HG03135 (cell line): ENCODE measurements at regions not wholly inside any gene's neighbourhood (a gene's known extent, or its start where the extent isn't known, plus 50 kb on each side); places are given as distances from the start of the nearest gene placed in this dataset.

Experiments
- ATAC-seq: cut with Tn5 transposase; IDR thresholded peaks from one replicate; pipeline ENCODE4 v1.9.1; 2021; ENCODE audit warnings: mild to moderate bottlenecking, moderate library complexity; ENCODE audit not compliant: unreplicated experiment

DNA sequence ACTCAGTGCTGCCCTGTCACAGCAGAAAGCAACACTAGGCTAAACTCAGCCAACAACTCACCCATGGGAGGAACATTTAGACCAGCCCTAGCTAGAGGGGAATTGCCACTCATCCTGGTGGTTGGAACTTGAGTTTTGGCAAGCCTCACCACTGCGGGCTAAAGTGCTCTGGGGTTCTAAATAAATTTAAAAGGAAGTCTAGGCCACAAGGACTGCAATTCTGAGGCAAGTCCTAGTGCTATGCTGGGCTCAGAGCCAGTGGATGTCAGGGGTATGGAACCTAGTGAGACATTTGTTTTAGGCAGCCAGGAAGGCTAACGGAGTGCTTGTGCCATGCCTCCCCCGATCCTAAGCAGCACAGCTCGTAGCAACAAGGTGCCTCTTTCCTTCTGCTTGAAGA is 78.0 kb downstream of the RGS13 start:
- no peak for ATAC-seq

DNA sequence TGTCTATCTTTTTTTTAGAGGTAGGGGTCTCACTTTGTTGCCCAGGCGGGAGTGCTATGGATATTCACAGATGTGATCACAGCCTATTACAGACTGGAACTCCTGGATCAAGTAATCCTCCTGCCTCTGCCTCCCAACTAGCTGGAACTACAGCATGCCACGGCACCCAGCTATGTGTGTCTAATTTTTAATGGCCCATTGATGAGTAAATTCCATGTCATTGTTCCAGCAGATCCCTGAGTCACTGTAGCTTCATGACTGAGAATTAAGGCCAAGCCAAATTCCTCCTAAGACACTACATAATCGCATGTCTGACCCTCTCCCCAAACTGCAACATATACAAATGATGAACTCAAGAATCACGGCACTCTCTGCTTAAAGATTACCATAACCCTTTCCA is 84.2 kb upstream of the RGS2 start:
- ATAC-seq = no peak

DNA sequence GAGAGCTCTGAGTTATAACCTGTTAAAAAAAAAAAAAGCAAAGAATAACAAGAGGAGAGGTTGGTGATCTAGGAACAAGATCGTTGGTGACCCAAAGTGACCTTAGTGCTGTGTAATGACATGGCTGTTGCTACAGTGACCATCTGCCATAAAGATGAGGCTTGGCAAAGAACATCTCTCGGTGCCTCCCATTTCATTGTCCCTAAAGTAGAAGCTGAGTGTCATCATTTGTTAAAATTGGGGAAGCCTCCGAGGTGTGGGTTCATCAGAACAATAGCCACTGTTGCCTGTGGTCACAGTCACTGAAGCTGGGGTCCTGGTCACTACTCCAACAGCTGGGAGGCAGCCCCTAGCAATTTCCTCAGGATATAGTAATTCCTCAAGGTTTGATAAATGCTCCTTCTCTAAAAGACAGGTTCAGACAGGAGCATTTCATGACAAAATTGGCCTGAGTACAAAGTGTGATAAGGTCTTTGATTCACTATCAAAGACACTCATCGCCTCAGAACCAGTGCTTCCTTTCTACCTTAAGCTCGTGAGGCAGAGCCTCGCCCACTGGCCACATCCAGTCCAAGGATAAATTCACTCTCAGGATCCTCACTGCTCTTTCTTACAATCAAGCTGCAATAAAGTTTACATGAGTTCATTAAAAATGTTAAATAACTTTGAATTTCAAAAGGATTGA is 81.9 kb upstream of the RGS2 start:
- ATAC-seq = no peak

DNA sequence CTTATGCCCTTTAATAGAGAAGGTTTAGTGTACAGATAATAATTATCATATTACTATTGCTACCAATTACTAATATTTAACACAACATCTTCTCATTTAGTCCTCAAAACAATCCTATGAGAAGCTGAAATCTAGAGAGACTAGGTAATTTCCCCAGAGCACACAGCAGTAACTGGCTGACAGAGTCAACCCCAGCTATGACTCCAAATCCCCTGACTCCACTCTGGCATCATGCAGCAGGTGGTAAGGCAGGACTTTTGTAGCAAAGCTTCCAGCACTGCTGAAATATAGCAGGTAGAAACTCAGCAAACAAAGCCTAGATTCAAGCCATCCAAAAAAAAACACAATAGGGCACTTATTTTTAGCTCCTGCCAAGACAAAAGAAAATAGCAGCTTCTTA is 79.3 kb upstream of the RGS2 start:
- no peak for ATAC-seq

DNA sequence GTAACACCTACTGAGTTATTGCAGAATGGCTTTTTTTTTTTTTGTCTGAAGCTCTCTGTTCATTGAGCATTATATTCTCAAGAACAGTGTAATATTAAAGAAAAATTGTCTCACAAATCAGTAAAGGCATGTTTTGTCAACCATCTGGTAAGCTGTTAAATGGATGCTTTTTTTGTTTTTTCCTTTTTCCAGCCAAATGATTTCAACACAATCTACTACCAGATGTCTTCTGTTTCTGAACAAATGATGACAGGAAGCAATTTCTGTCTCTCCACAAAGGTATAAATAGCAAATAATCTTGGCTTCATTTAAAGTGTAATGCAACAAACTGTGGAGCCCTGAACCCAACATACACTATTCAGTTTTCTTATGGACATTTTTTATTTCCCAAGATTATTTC is 78.6 kb upstream of the RGS2 start:
- no peak for ATAC-seq

DNA sequence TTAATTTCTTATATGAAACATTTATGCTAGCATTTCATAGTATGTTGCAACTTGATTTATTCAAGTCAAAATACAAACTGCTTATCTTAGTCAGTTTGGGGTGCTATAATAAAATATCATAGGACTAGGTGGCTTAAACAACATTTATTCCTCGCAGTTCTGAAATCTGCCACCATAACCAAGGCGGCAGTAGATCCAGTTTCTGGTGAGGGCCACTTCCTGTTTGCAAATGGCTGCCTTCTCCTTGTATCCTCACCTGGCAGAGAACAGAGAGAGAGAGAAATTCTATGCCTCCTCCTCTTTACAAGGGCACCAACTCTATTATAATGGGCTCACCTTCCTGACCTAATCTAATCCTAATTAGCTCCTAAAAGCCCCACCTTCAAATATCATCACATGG is 76.1 kb upstream of the RGS2 start:
- peak; percentile 67 for ATAC-seq

DNA sequence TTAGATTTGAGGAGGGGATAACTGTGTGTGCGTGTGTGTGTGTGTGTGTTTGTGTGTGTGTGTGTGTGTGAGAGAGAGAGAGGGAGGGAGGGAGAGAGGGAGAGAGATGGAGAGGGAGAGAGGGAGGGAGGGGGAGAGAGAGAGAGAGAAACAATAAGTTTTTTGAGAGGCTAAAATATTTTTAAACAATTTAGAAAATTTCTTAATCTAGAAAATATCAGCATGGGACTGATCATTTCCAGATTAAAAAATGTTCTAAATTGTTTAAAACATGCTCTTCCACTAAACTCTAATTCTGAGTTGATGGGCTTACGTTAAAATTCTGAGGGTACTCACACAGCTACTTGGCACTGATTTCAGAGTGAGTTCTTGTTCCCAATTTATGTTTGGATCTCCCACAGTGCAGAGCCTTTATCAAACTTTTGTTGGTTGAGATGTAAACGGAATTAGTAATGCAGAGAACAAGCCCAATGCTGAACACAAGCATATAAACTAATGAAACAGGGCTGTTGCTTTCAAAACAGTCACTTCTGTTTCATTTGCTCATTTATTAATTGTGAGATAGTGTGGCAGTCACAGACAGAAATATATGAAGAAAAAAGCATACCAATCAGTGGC is 73.4 kb upstream of the RGS2 start:
- no peak for ATAC-seq

DNA sequence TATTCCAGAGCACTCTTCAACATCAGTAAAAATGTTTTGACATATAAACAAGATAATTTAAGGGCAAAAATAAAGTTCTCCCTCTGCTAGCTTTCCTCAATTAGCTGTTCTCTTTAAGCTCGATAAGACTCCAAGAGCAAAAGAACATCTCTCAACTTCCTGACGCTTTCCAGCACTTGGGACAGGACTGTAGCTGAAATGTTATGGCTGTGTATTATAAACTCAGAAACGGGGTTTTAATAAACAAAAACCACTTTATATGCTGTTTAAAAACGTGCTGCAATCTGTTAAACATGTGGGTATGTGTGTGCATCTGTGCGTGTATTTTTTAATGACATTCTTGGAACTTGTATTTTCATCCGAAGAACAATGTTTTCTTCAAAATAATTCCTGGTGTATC is 71.5 kb upstream of the RGS2 start:
- no peak for ATAC-seq

DNA sequence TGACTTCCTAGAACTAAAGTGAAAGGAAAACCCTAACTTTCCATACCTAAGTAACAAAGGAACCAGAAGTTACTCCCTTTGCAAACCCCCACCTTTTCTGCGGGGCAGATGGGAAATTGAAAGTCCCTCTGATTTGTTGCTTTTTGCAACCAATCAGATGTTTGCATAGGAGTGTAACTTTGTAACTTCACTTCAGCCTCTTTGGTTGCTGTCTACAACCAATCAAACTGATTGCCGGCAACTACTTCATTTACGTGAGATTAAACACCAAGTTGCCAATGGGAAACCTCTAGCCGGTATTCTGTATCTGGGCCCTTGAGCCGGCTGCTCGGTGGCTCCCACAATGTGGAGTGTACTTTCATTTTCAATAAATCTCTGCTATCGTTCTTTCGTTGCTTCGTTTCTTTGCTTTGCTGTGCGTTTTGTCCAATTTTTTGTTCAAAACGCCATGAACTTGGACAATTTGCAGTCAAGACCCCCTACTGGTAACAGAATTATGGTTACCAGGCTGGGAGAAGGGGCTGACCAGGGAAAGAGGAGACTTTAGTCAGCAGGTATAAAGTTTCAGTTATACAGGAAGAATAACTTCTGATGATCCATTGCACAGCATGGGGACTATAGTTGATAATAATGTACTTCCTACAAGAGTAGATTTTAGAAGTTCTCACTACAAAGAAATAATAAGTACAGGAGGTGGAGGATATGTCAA is 69.2 kb upstream of the RGS2 start:
- ATAC-seq = no peak

DNA sequence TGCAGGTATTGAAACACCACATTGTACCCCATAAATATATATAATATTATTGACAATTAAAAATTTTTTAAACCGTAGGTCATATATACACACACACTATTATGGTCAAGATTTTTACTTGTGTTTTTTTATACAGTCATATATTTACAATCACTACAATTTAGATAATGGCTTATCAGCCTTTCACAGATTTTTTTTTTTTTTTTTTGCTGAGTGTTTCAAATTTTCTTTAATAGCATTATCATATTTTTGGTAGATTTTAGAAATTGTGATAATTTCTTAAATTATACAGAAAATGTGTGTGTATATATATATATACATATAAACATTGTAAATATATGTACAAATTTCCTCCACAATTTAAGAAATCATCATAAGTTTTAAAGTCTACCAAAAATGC is 68.6 kb upstream of the RGS2 start:
- ATAC-seq = no peak

DNA sequence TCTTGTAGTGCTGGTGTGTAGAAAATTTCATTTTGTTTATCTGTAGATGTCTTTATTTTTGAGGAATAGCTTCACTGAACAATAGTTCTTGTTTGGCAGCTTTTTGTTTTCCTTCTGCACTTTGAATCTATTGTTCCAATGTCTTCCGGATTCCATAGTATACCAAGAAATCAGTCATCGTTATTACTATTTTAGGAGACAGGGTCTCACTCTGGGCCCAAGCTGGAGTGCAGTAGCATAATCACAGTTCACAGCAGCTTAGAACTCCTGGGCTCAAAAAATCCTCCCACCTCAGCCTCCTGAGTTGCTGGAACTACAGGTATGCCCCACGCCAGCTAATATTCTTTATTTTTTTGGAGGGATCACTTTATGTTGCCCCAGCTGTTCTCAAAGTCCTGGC is 67.7 kb upstream of the RGS2 start:
- ATAC-seq = no peak

DNA sequence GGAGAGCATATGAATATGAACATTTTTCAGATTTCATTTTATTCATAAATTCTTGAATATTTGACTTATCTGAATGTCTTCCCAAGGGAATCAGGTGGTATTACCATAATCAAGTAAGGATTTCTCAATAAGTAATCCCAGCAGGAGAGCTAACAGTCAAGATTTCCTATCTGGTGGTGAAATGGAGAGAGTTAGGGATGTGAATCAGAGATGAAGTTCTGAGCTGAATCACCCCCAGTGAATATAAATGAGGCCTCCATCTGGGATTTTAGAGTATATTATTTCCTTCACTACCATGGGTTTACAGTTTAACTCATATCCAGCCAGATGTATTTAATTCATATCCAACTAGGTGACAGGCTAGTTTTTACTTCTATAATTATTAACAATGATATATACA is 61.5 kb upstream of the RGS2 start:
- ATAC-seq = no peak

DNA sequence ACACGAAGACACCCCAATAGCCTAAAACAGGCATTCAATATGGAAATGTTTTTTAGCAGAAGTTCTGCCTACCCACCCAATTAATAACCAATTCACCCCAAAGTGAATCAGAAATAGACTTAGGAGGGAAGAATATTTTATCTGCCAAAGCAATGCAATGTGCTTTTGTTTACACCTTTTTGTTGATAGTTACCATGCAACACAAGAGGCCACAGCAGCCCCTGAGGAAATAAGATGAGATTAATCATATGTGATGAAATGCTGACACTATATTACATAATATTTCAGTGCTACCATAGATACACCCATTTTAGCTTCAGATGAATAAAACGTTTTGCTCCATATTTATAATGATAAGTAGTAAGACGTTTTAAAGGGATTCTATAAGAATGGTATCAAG is 60.9 kb upstream of the RGS2 start:
- no peak for ATAC-seq

DNA sequence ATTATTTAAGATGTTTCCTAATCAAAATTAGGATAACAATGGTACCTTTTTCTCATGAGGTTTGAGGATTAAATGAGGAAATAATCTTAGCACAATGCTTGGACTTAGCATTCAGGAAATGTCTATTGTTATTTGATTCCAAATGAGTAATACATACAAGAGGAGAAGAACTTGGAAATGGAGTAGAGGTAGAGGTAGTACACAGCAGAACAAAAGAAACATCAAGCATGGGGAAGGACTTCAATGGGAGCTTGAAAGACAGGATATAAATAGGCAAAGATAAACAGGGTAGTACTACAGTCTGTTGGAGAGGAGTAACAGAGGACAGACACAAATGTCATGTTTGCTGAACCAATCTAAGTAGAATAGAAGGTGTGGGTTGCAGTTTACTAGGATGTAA is 59.5 kb upstream of the RGS2 start:
- ATAC-seq = no peak

DNA sequence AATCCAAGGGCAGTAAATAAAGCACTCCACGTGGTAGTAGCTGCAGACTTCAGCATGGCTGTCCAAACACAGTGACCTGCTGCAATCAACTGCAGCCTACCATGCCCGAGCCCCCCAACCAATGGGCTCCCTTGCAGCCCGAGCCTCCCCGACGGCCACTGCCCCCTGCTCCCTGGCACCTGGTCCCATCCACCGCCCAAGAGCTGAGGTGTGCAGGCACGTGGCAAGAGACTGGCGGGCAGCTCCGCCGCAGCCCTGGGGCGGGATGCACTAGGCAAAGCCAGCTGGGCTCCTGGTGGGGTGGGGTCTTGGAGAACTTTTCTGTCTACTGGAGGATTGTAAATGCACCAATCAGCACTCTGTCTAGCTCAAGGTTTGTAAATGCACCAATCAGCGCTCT is 57.6 kb upstream of the RGS2 start:
- ATAC-seq = no peak

DNA sequence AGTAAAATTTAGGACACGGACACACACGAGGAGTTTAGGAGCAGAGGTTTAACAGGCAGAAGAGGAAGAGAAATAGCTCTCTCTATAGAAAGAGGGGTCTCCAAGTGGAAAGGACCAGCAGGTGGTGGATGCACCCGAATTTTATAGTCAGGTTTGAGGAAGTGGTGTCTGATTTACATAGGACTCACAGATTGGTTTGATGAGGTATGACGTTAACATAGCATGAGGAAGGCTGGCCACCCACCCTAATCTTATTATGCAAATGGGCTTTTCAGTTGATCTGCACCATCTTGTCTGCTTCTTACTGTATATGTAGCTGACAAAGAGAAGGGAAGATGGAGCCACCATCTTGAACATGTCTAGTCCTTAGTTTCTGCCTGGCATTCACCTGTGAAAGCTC is 52.5 kb upstream of the RGS2 start:
- no peak for ATAC-seq

DNA sequence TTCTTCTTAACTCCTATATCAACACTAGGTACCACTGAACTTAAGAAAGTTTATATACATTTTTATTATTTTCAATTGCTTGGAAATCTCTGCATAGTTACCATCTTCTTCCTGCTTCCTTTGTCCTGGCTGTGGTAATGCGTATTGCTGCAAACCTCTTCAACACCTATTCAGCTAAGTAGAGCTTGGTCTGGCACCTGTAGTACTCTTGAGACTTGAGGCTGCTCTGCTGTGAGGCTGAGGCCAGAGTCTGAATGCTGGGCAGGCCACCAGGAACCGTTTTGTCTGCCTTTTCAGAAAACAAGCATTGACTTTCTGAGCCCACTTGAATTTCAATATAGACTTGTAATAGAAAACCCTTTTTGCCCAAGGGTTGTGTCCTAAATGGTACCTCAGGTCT is 52.0 kb upstream of the RGS2 start:
- ATAC-seq = no peak

DNA sequence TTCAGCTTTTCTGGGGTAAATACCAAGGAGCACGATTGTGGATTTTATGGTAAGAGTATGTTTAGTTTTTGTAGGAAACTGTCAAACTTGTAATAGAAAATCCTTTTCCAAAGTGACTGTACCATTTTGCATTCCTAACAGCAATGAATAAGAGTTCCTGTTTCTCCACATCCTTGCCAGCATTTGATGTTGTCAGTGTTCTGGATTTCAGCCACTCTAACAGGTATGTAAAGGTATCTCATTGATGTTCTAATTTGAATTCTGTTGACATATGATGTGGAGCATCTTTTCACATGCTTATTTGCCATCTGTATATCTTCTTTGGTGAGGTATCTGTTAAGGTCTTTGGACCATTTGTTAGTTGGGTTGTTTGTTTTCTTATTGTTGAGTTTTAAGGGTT is 50.3 kb upstream of the RGS2 start:
- no peak for ATAC-seq
